ENCODE measurements at regions not wholly inside any gene's neighbourhood (a gene's known extent, or its start where the extent isn't known, plus 50 kb on each side); places are given as distances from the start of the nearest gene placed in this dataset.

GRCh38 chr1:38686927-38687255 is 172.7 kb downstream of the RRAGC start:
- no peak overlapping the region for H3K4me3 ChIP-seq (ENCODE audit: extremely low read depth, insufficient read depth, low read length, poor library complexity, severe bottlenecking)

DNA sequence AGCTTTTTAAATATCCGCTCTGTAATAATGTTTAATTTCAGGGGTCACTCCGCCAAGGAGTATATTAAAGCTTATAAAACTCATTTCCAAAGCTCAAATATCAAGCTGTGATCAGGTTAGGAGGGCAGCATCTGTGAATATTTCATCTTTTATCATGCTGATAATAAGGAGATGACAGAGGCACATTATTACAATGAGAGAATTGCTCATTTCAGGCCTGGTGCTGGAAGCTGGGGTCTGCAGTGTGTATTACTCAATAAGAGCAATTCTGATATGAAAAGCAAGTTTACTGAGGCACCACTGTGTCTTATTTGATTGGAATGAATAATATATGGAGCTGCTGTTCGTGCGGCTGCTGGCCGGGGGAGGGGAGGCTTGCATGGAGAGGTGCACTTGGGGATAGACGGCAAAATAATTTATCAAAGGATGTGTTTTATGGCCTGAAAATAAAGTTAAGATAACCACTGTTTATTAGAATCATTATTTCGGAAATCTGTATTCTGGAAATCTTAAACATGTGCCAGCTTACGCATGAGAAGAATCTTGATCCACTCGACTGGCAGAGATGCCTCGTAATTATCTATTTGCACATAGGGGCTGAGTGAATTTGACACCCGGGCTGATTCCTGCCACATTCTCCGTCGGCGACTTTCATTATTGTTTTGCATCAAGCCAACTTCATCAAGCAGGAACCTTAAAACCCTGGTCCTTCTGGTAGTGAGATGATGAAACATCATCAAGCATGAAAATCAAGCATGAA is 173.2 kb downstream of the RRAGC start:
- H3K4me1 ChIP-seq (ENCODE audit: control insufficient read depth, insufficient read depth, low read length, poor library complexity, severe bottlenecking): no peaks in the 10 kb centered on the region
- WGBS, 2 experiments (ENCODE audit: insufficient coverage in 2 of 2): 89 to 91% methylated on average over 8 to 9 of the region's 14 CpGs
- H3K27ac ChIP-seq (ENCODE audit: low read depth, low read length, severe bottlenecking): no peak overlapping the region
- no peaks in the 10 kb centered on the region for H3K36me3 ChIP-seq (ENCODE audit: control insufficient read depth, insufficient read depth, low read length)
- no peaks in the 10 kb centered on the region for H3K9me3 ChIP-seq (ENCODE audit: control insufficient read depth, low read length)
- H3K4me3 ChIP-seq (ENCODE audit: extremely low read depth, insufficient read depth, low read length, poor library complexity, severe bottlenecking): no peak overlapping the region

More at GRCh38 chr1:38686927-38687255, 172.7 kb downstream of the RRAGC start:
- no peaks in the 10 kb centered on the region for H3K4me1 ChIP-seq (ENCODE audit: control insufficient read depth, insufficient read depth, low read length, poor library complexity, severe bottlenecking)
- H3K9me3 ChIP-seq (ENCODE audit: control insufficient read depth, low read length): no peaks in the 10 kb centered on the region
- 53 to 71% methylated on average over 1 to 2 of the region's 2 CpGs for WGBS, 2 experiments (ENCODE audit: insufficient coverage in 2 of 2)
- H3K36me3 ChIP-seq (ENCODE audit: control insufficient read depth, insufficient read depth, low read length): no peaks in the 10 kb centered on the region
- no peak overlapping the region for H3K27ac ChIP-seq (ENCODE audit: low read depth, low read length, severe bottlenecking)

DNA sequence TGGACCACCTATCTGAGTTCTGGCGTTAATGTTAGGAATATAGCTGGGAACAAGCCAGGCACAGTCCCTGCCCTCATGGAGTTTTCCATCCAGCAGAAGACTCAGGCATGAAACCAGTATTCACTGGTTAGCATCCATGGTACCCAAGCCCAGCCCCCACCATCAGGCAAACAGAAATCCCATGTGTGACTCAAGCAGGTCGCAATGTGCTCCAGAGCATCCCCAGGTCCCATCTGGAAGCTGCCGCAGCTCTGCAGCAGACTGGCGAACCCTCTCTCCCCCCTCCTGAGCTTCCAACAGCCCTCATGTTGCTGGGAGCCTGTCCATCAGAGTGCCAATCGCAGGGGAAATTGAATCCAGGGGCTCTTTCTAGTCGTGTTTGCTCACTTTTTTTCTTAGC is 174.2 kb downstream of the RRAGC start:
- no peak overlapping the region for H3K4me3 ChIP-seq (ENCODE audit: extremely low read depth, insufficient read depth, low read length, poor library complexity, severe bottlenecking)
- no peaks in the 10 kb centered on the region for H3K36me3 ChIP-seq (ENCODE audit: control insufficient read depth, insufficient read depth, low read length)
- no peak overlapping the region for H3K27ac ChIP-seq (ENCODE audit: low read depth, low read length, severe bottlenecking)
- H3K9me3 ChIP-seq (ENCODE audit: control insufficient read depth, low read length): no peaks in the 10 kb centered on the region
- no peaks in the 10 kb centered on the region for H3K4me1 ChIP-seq (ENCODE audit: control insufficient read depth, insufficient read depth, low read length, poor library complexity, severe bottlenecking)
- 79 to 92% methylated on average over 2 to 3 of the region's 6 CpGs for WGBS, 2 experiments (ENCODE audit: insufficient coverage in 2 of 2)

- Histone ChIP-seq H3K9me3 (ENCODE audit: control insufficient read depth, low read length) (no peaks in the 10 kb centered on the region), H3K36me3 (ENCODE audit: control insufficient read depth, insufficient read depth, low read length) (no peaks in the 10 kb centered on the region), H3K4me1 (ENCODE audit: control insufficient read depth, insufficient read depth, low read length, poor library complexity, severe bottlenecking) (no peaks in the 10 kb centered on the region), H3K27ac (ENCODE audit: low read depth, low read length, severe bottlenecking) (no peak overlapping the region), H3K4me3 (ENCODE audit: extremely low read depth, insufficient read depth, low read length, poor library complexity, severe bottlenecking) (no peak overlapping the region)
- 46 to 65% methylated on average over 2 to 3 of the region's 5 CpGs for WGBS, 2 experiments (ENCODE audit: insufficient coverage in 2 of 2)
Measured at GRCh38 chr1:38680801-38681510, 178.6 kb downstream of the RRAGC start.

DNA sequence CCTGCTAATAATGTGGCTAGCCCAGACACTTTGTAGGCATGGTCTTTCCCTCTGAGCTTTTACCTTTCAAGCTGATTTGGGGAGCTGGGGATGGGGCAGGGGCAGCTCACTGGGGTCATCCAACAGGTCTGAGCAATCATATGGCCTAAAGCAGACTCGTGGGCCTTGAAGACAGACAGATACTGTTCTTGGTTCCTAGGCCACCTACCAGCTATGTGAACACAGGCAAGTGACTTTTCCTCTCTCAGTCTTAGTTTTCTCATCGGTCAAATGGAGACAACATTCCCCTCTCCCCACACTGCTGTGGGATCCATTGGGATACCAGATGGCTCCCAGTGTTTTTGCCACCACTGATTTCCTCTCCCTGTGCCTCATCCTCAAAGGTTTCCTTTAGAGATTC is 181.8 kb downstream of the RRAGC start:
- no peak overlapping the region for H3K27ac ChIP-seq (ENCODE audit: low read depth, low read length, severe bottlenecking)
- 74 to 88% methylated on average over 2 of the region's 2 CpGs for WGBS, 2 experiments (ENCODE audit: insufficient coverage in 2 of 2)
- H3K4me3 ChIP-seq (ENCODE audit: extremely low read depth, insufficient read depth, low read length, poor library complexity, severe bottlenecking): no peak overlapping the region
- H3K36me3 ChIP-seq (ENCODE audit: control insufficient read depth, insufficient read depth, low read length): no peaks in the 10 kb centered on the region
- no peaks in the 10 kb centered on the region for H3K9me3 ChIP-seq (ENCODE audit: control insufficient read depth, low read length)
- no peaks in the 10 kb centered on the region for H3K4me1 ChIP-seq (ENCODE audit: control insufficient read depth, insufficient read depth, low read length, poor library complexity, severe bottlenecking)

DNA sequence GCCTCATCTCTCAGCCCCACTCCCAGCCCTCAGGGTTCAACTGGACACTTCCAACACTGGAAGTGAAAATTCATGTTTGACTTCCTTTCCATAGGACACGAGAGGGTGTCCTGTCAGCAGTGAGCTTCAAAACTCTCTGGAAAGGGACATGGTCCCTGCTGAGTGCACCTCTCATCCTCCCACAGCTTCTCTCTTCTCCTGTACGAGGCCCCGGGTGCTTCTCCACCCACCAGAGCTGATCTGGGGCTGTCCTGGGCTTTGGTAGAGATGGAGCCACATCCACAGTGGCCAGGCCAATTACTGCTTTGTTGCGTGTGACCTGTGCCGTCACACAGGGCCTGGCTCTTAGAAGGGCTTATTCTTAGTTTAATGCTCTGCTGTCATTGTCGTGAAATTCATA is 182.3 kb downstream of the RRAGC start:
- Histone ChIP-seq H3K4me1 (ENCODE audit: control insufficient read depth, insufficient read depth, low read length, poor library complexity, severe bottlenecking) (no peaks in the 10 kb centered on the region), H3K9me3 (ENCODE audit: control insufficient read depth, low read length) (no peaks in the 10 kb centered on the region), H3K27ac (ENCODE audit: low read depth, low read length, severe bottlenecking) (no peak overlapping the region), H3K36me3 (ENCODE audit: control insufficient read depth, insufficient read depth, low read length) (no peaks in the 10 kb centered on the region), H3K4me3 (ENCODE audit: extremely low read depth, insufficient read depth, low read length, poor library complexity, severe bottlenecking) (no peak overlapping the region)
- 91 to 98% methylated on average over 5 to 6 of the region's 6 CpGs for WGBS, 2 experiments (ENCODE audit: insufficient coverage in 2 of 2)

GRCh38 chr1:38672692-38673091 is 186.9 kb downstream of the RRAGC start:
- no peaks in the 10 kb centered on the region for H3K4me1 ChIP-seq (ENCODE audit: control insufficient read depth, insufficient read depth, low read length, poor library complexity, severe bottlenecking)
- H3K27ac ChIP-seq (ENCODE audit: low read depth, low read length, severe bottlenecking): no peak overlapping the region
- 86 to 91% methylated on average over 3 to 4 of the region's 4 CpGs for WGBS, 2 experiments (ENCODE audit: insufficient coverage in 2 of 2)
- H3K36me3 ChIP-seq (ENCODE audit: control insufficient read depth, insufficient read depth, low read length): no peaks in the 10 kb centered on the region
- H3K4me3 ChIP-seq (ENCODE audit: extremely low read depth, insufficient read depth, low read length, poor library complexity, severe bottlenecking): no peak overlapping the region
- no peaks in the 10 kb centered on the region for H3K9me3 ChIP-seq (ENCODE audit: control insufficient read depth, low read length)

DNA sequence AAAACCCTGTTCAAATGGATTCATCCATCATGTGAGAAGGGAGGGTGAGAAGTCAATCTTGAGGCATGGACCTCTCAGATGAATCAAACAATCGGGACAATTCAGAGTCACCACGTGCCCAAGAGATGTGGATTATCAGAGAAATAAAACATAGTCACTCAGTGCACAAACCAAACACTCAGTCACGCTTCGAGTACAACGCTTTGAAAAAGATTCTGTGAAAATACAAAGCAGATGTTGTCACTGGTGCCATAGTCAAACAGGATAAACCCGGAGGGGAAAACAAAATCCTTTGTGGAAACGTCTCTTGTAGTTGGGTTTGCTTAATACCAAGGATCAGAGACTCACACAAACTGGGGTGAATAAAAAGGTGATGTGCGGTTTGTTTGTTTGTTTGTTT is 188.4 kb downstream of the RRAGC start:
- Histone ChIP-seq H3K9me3 (ENCODE audit: control insufficient read depth, low read length) (no peaks in the 10 kb centered on the region), H3K36me3 (ENCODE audit: control insufficient read depth, insufficient read depth, low read length) (no peaks in the 10 kb centered on the region), H3K4me3 (ENCODE audit: extremely low read depth, insufficient read depth, low read length, poor library complexity, severe bottlenecking) (no peak overlapping the region), H3K27ac (ENCODE audit: low read depth, low read length, severe bottlenecking) (no peak overlapping the region), H3K4me1 (ENCODE audit: control insufficient read depth, insufficient read depth, low read length, poor library complexity, severe bottlenecking) (no peaks in the 10 kb centered on the region)
- 84 to 94% methylated on average over 2 to 7 of the region's 8 CpGs for WGBS, 2 experiments (ENCODE audit: insufficient coverage in 2 of 2)

DNA sequence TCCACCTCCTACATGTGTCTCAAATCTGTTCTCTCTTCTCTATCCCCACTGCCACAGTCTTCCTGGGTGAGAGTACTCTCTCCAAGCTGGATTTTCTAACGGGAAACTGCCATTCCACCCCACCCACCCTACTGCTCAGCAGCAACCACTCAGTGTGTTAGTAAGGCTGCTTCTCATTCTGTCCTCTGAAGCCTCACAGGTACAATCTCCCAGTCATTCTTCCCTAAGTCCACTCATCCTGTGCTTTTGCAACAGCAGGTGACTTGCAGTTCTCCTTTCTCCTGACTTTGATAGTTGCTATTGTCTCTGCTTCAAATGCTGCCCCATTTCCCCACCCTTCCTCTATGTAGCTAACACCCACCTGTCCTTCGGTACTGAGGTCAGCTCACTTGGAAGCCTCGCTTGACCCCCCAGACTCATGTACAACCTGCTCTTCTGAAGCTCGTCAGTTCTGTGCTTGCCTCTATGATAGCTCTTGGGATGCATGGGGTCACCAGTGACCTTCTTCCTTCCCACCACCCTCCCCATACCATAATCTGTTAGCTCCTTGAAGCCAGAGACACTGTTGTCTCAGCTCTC is 188.9 kb downstream of the RRAGC start:
- no peak overlapping the region for H3K27ac ChIP-seq (ENCODE audit: low read depth, low read length, severe bottlenecking)
- no peaks in the 10 kb centered on the region for H3K4me1 ChIP-seq (ENCODE audit: control insufficient read depth, insufficient read depth, low read length, poor library complexity, severe bottlenecking)
- 80 to 93% methylated on average over 2 to 4 of the region's 4 CpGs for WGBS, 2 experiments (ENCODE audit: insufficient coverage in 2 of 2)
- no peak overlapping the region for H3K4me3 ChIP-seq (ENCODE audit: extremely low read depth, insufficient read depth, low read length, poor library complexity, severe bottlenecking)
- no peaks in the 10 kb centered on the region for H3K36me3 ChIP-seq (ENCODE audit: control insufficient read depth, insufficient read depth, low read length)
- H3K9me3 ChIP-seq (ENCODE audit: control insufficient read depth, low read length): no peaks in the 10 kb centered on the region

GRCh38 chr1:38667626-38668025 is 191.9 kb downstream of the RRAGC start:
- 54 to 80% methylated on average over 1 of the region's 4 CpGs for WGBS, 2 experiments (ENCODE audit: insufficient coverage in 2 of 2)
- Histone ChIP-seq H3K27ac (ENCODE audit: low read depth, low read length, severe bottlenecking) (no peak overlapping the region), H3K4me1 (ENCODE audit: control insufficient read depth, insufficient read depth, low read length, poor library complexity, severe bottlenecking) (no peaks in the 10 kb centered on the region), H3K9me3 (ENCODE audit: control insufficient read depth, low read length) (no peaks in the 10 kb centered on the region), H3K36me3 (ENCODE audit: control insufficient read depth, insufficient read depth, low read length) (no peaks in the 10 kb centered on the region), H3K4me3 (ENCODE audit: extremely low read depth, insufficient read depth, low read length, poor library complexity, severe bottlenecking) (no peak overlapping the region)

- Histone ChIP-seq H3K36me3 (ENCODE audit: control insufficient read depth, insufficient read depth, low read length) (no peaks in the 10 kb centered on the region), H3K4me1 (ENCODE audit: control insufficient read depth, insufficient read depth, low read length, poor library complexity, severe bottlenecking) (no peaks in the 10 kb centered on the region), H3K27ac (ENCODE audit: low read depth, low read length, severe bottlenecking) (no peak overlapping the region), H3K4me3 (ENCODE audit: extremely low read depth, insufficient read depth, low read length, poor library complexity, severe bottlenecking) (no peak overlapping the region), H3K9me3 (ENCODE audit: control insufficient read depth, low read length) (no peaks in the 10 kb centered on the region)
- WGBS, 2 experiments (ENCODE audit: insufficient coverage in 2 of 2): 83 to 91% methylated on average over 4 to 7 of the region's 7 CpGs
Measured at GRCh38 chr1:38662126-38662525, 197.4 kb downstream of the RRAGC start.
